GM23248 (cell line): ENCODE measurements at regions not wholly inside any gene's neighbourhood (a gene's known extent, or its start where the extent isn't known, plus 50 kb on each side); places are given as distances from the start of the nearest gene placed in this dataset.

Source experiments
- EZH2 ChIP-seq: fragments of 200-600 bp; sonication (generic); IDR thresholded peaks from 2 replicates; pipeline ENCODE4 v1.6.1; 2018; ENCODE audit warnings: antibody characterized with exemption, mild to moderate bottlenecking; ENCODE audit not compliant: insufficient read depth, poor library complexity, severe bottlenecking
- EZH2phosphoT487 ChIP-seq: fragments of 200-600 bp; sonication (generic); IDR thresholded peaks from 2 replicates; pipeline ENCODE4 v1.6.1; 2018; ENCODE audit warnings: antibody characterized with exemption, moderate library complexity, mild to moderate bottlenecking, low read depth; ENCODE audit not compliant: insufficient read depth

DNA sequence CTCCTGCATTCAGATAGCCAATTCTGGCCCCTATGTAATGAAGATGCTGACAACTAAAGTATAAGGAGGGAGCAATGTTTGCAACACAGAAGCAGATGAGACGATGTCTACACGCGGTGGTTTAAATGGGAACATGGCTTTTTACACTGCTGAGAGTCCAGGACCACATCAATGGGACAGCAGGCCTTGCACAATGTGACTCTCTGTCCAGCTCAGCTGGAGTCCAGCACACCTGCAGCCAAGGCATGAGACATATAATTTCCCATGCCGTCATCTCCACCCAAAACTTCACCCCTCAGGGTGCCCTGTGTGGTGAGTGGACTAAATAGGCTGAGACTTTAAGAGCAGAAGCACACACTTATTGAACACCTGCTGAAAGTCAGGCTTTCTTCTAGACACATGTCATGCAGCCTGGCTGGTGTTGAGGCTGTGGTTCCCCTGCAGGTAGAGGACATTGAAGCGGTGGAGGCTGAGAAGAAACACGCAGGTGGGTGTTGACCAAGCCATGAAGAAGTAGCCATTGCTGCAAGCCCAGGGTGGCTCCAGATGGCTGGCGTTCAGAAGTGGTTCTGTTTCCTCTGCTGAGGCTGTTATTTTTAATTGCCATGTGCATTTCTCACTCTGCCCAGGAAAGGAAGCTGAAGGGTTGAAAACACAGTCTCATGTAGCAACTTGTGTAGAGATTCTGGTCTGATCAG, 345.6 kb downstream of the MYCN start:
- no peak for TF ChIP-seq EZH2
- TF ChIP-seq EZH2phosphoT487 = no peak
